Frontal cortex (tissue), 3 donors: ENCODE measurements at regions not wholly inside any gene's neighbourhood (a gene's known extent, or its start where the extent isn't known, plus 50 kb on each side); places are given as distances from the start of the nearest gene placed in this dataset.
"Not testable (repeated sequence)": the region's sequence is repeated elsewhere in the genome, so short reads cannot be mapped to it uniquely, and the experiment has no call there.

Experiments
- DNase-seq, 2 donors: peaks; one replicate each; pipeline ENCODE4 v3.0.0; 2012; ENCODE audit warnings: low spot score in 2 of 2
- FAIRE-seq: peaks from 2 replicates; lab custom pipeline; 2012; peaks lifted over from hg19 to GRCh38; lab: Jason Lieb, UNC
- donor health status: control.
- donor health status: control.
- donor health status: control.

DNA sequence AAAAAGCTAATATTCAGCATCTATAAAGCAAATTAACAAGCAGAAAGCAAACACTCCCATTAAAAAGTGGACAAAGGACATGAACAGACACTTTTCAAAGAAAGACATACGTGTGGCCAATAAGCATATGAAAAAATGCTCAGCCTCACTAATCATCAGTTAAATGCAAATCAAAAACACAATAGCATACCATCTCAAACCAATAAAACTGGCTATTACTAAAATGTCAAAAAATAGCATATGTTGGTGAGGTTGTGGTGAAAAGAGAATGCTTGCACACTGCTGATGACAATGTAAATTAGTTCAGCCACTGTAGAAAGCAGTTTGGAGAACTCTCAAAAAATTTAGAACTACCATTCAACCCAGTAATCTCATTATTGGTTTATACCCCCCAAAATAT is 284.6 kb upstream of the KCND2 start:
- FAIRE-seq (no peak), DNase-seq (no peak)

DNA sequence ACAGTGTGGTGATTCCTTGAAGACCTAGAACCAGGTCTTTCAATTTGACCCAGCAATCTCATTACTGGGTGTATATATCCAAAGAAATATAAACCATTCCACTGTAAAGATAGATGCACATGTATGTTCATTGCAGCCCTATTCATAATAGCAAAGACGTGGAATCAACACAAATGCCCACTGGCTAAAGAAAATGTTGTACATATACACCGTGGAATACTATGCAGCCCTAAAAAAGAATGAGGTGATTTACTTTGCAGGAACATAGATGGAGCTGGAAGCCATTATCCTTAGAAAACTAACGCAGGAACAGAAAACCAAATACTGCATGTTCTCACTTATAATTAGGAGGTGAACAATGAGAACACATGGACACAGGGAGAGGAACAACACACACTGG is 278.0 kb upstream of the KCND2 start:
- no peak for DNase-seq
- no peak for FAIRE-seq

DNA sequence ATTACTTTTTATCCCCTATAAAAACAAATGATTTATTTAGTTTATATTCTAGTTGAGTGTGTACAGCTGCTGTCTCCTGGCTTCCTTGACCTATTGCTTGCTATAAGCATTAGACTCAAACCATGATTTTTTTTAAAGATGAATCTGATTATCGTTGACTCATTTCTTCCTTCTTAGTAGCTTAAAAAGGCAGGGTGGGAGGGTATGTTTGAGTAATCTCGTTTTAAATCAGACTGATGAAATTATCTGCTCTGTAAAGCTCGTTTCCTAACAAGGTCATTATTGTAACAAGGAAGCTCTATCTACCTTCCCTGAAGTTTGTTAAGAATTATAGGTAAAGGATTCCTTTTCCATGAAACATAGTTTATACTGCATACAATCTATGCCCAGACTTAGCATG is 276.3 kb upstream of the KCND2 start:
- FAIRE-seq (no peak), DNase-seq (no peak)

- FAIRE-seq = no peak
- DNase-seq = no peak
These were observed 273.1 kb upstream of the KCND2 start for GRCh38 chr7:119999738-120000475.

DNA sequence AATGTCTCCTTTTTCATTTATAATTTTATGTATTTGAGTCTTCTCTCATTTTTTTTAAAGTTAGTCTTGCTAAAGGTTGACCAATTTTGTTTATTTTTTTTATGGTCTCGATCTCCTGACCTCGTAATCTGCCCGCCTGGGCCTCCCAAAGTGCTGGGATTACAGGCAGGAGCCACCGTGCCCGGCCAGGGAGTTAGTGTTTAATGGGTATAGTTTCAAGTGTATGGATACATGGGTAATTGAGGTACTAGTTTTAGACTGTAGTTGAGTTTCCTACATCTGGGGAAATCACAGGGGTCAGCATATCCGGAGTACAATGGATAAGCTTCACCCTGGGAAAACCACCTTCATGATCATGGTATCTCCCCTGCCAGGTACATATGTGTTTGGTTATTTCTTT is 267.3 kb upstream of the KCND2 start:
- no peak for FAIRE-seq
- no peak for DNase-seq

DNA sequence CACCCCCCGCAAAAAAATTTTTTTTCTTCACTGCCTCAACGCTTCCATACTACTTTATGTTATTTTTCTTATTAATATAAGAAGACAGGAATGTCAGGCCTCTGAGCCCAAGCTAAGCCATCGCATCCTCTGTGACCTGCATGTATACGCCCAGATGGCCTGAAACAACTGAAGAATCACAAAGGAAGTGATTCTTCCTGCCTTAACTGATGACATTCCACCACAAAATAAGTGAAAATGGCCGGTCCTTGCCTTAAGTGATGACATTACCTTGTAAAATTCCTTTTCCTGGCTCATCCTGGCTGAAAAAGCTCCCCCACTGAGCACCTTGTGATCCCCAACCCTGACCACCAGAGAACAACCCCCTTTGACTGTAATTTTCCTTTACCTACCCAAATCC is 258.7 kb upstream of the KCND2 start:
- FAIRE-seq = not testable (repeated sequence)

DNA sequence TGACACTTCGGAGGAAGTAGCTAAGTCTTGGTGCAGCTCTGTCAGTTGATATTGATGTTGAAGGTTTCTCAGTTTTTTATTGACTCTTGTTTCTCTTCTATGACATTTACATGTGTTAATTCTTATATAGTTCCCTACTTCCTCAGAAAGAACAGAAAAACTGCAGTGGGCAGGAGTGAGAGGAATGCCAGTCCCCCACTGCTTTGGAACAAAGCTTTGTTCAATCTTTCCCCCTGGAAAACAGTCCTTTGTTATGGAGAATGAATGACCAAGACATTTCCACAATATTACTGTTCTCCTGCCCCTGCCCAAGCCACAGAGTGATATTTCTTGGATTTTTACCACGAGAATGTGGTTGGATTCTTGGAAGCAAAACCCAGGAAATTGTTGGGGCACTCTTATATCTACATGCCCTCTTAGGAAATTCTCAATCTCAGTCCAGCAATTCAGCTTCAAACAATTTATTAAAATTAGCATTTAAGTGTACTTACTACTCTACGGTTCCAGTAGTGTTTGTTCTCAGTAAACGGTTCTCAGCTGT is 258.0 kb upstream of the KCND2 start:
- no peak for DNase-seq
- FAIRE-seq = no peak

More for the DNA sequence above, 258.7 kb upstream of the KCND2 start:
- not testable (repeated sequence) for DNase-seq

DNA sequence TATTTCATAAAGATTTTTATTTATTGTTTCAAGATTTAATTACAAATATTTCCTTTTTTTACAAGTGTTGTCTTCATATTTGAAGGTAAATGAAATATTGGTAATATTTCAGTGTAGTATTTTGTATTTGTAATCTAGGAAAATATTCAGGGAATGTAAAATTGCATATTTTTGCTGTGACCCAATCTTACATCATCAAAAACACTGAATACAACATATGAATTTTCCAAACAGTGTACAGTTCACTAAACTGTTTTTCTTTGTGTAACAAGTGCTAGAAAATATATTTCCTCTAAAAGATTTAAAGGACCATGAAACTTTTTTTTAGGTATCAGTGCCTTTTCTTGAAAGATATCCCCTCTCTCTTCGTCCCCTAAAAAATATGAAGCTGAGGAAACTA is 251.9 kb upstream of the KCND2 start:
- FAIRE-seq = peak; percentile 48
- DNase-seq = no peak

- DNase-seq (no peak), FAIRE-seq (no peak)
These were observed 249.3 kb upstream of the KCND2 start for GRCh38 chr7:120023494-120024167.

DNA sequence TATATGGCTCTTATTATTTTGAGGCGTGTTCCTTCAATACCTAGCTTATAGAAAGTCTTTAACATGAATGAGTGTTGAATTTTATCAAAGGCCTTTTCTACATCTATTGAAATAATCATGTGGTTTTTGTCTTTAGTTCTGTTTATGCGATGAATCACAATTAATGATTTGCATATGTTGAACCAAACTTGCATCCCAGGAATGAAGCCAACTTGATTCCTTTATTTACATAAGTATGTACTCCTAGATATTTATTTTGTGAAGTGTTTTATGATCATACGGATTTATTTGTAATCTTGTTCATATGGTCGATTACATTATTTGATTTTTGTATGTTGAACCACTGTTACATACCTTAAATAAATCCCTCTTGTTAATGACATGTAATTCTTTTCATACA is 244.3 kb upstream of the KCND2 start:
- FAIRE-seq (no peak), DNase-seq (no peak)

- DNase-seq (no peak), FAIRE-seq (no peak)
These were observed 242.1 kb upstream of the KCND2 start for GRCh38 chr7:120030876-120031275.

- no peak for FAIRE-seq
- no peak for DNase-seq
These were observed 239.9 kb upstream of the KCND2 start for GRCh38 chr7:120033114-120033513.

- DNase-seq (no peak), FAIRE-seq (no peak)
These were observed 233.8 kb upstream of the KCND2 start for GRCh38 chr7:120039138-120039537.

DNA sequence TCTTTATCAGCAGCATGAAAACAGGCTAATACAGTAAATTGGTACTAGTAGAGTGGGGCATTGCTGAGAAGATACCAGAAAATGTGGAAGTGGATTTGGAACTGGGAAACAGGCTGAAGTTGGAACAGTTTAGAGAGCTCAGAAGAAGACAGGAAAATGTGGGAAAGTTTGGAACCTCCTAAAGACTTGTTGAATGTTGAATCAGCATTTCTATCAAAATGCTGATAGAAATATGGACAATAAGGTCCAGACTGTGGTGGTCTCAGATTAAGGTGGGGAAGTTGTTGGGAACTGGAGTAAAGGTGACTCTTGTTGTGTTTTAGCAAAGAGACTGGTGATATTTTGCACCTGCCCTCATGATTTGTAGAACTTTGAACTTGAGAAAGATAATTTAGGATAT is 231.2 kb upstream of the KCND2 start:
- DNase-seq (no peak), FAIRE-seq (no peak)

DNA sequence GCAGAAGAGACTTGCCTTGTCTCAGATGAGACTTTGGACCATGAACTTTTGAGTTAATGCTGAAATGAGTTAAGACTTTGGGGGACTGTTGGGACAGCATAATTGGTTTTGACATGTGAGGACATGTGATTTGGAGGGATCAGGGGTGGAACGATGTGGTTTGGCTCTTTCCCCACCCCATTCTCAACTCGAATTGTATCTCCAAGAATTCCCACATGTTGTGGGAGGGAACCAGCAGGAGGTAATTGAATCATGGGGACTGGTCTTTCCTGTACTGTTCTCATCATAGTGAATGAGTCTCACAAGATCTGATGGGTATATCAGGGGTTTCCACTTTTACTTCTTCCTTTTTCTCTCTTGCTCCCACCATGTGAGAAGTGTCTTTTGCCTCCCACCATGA is 229.7 kb upstream of the KCND2 start:
- DNase-seq (no peak), FAIRE-seq (no peak)

DNA sequence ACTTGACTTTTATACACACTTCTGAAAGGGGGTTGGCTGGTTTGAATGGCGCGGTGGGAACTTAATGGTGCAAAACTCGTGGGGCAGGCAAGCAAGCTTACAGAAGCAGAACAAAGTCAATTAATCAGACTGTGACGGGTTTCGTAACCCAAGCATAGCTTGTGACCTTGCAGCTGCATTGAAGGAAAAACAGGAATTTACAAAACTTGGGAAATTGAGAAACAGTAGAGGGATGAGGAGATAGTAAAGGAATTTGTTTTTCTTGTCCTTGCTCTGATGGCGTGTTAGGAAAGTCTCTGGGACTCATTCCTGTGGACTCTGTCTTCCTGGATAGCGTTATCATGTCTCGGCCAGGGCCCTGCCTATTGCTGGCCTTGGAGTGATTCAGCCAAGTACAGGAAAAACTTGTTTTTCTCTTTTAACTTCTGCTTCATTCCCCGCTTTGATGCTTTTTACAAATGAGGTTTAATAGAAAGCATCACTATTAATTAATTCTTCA is 220.0 kb upstream of the KCND2 start:
- FAIRE-seq (no peak), DNase-seq (no peak)

GRCh38 chr7:120053390-120053961 is 219.5 kb upstream of the KCND2 start:
- FAIRE-seq (no peak), DNase-seq (no peak)

- DNase-seq (no peak), FAIRE-seq (no peak)
These were observed 218.4 kb upstream of the KCND2 start for GRCh38 chr7:120054376-120055100.

- no peak for FAIRE-seq
- DNase-seq = no peak
These were observed 217.7 kb upstream of the KCND2 start for GRCh38 chr7:120055300-120055699.

GRCh38 chr7:120056227-120056626 is 216.7 kb upstream of the KCND2 start:
- DNase-seq = no peak
- FAIRE-seq = no peak
